ENCODE measurements at regions not wholly inside any gene's neighbourhood (a gene's known extent, or its start where the extent isn't known, plus 50 kb on each side); places are given as distances from the start of the nearest gene placed in this dataset.

DNA sequence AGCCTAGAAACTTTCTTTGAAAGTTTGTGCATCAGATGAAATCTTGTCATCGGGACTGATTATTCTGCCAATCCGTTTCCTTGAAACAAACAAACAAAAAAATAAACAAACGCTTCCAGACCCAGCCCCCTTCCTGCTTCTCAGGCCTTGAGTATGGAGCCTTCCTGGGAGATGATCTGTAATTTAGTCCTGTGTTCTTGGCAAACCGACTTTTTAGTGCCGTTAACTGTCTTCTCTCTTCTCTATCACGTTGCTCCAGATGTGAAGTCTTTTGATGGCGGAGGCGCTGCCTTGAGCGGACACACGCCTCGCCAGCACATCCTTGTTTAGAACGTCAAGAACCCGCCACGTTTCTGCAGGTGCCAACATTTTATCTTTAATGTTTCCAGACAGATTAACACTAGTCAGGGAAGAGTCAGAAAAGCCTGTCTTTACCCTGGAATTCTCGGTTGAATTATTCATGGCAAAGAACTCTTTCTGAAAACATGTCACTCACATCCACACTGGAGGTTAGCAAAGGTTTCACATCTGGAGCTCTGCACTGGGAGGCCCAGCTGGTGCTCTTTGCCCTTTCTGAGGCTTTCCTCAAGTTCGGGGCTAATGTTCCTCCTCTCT is 265.7 kb upstream of the C1orf174 start:
- TF ChIP-seq REST (IDR thresholded peaks at IDR 0.05; ENCODE audit: insufficient read depth in 1 of 2, low read depth in 2 of 2, low read length in 1 of 2), result no peak
- TF ChIP-seq, protein P1, sequence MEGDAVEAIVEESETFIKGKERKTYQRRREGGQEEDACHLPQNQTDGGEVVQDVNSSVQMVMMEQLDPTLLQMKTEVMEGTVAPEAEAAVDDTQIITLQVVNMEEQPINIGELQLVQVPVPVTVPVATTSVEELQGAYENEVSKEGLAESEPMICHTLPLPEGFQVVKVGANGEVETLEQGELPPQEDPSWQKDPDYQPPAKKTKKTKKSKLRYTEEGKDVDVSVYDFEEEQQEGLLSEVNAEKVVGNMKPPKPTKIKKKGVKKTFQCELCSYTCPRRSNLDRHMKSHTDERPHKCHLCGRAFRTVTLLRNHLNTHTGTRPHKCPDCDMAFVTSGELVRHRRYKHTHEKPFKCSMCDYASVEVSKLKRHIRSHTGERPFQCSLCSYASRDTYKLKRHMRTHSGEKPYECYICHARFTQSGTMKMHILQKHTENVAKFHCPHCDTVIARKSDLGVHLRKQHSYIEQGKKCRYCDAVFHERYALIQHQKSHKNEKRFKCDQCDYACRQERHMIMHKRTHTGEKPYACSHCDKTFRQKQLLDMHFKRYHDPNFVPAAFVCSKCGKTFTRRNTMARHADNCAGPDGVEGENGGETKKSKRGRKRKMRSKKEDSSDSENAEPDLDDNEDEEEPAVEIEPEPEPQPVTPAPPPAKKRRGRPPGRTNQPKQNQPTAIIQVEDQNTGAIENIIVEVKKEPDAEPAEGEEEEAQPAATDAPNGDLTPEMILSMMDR (IDR thresholded peaks at IDR 0.05), result no peak
- no peak for TF ChIP-seq TCF7L2 (IDR thresholded peaks at IDR 0.05; ENCODE audit: low read depth, low read length)
- TF ChIP-seq POLR2AphosphoS5 (IDR thresholded peaks at IDR 0.05; ENCODE audit: low read depth, low read length), result no peak
- no peak for TF ChIP-seq SIN3A (IDR thresholded peaks at IDR 0.05; ENCODE audit: borderline replicate concordance, insufficient read depth, low read depth, low read length)

Measured in Panc1 (cell line).